CD4-positive, alpha-beta T cell treated with Interleukin-15 for 1 hour (primary cell): ENCODE measurements at regions not wholly inside any gene's neighbourhood (a gene's known extent, or its start where the extent isn't known, plus 50 kb on each side); places are given as distances from the start of the nearest gene placed in this dataset.
"Not testable (repeated sequence)": the region's sequence is repeated elsewhere in the genome, so short reads cannot be mapped to it uniquely, and the experiment has no call there.

Experiments
- DNase-seq: peaks from one replicate; pipeline ENCODE4 v3.0.0-alpha.2; 2020

DNA sequence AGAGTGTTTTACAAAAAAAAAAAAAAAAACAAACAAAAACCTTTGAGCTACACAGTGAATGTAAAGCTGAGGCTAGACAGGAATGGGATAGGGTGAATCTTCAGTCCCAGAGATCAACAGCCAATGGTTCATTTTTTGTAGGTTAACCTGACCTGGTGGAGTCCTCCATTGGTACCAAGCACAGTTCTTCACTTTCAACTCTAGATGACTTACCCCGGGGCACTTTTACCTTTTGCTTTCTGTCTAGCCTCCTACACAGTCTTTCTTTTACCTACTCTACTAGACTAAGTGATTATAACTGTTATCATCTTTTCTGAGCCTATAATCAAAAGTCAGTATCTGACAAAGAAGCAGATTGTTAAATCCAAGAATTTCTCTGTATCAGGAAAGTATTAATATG lies 50.9 kb downstream of the ANXA2R start:
- no peak for DNase-seq

DNA sequence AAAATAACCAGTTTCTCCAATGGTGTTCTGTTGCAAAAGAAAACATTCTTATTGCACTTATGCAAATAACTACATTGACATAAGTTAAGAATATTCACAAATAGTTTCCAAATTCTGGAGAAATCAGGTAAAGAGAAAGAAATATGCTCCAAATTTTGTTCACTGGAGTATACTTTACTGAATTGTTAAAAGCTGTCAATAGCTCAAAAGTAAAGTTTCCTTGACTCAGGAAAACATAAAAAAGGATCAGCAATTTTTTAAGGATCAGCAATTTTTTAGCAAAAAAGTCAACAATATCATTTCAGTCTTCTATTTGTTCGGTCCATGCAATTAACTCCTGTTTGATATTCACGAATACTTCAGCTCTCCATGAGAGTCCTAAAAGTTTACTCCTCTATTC lies 51.6 kb downstream of the ANXA2R start:
- no peak for DNase-seq

DNA sequence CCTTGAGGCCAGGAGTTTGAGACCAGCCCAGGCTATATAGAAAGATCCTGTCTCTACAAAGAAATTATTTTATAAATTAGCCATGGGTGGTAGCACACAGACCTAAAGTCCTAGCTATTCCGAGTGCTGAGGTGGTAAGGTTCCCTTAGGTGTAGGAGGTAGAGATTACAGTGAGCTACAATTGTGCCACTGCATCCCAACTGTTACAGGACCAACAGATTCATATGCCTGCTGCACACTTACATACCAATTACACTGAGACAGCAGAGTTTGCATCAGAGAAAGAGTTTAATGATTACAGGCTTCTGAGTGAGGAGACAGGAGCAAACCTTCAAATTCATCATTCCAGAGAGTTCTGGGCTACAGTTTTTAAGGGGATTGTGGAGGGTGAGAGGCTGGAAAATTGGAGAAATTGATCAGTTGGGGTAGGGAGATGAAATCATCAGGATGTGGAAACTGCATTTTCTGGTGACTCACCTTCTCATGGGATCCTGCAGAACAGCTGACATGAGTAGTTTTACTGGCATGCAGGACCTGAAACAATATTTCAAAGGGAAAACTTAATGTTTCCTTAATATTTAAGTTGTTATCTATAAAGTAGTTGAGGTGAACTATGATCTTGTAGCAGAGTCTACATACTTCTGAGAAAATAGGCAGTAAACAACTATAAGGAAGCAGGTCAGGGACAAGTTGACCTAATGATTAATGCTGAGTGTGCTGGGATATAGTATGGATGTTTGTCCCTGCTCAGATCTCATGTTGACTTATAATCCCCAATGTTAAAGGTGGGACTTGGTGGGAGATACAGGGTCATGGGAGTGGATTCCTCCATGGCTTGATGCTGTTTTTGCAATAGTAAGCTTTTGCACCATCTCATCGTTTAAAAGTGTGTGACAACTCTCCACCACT lies 54.7 kb downstream of the ANXA2R start:
- no peak for DNase-seq

DNA sequence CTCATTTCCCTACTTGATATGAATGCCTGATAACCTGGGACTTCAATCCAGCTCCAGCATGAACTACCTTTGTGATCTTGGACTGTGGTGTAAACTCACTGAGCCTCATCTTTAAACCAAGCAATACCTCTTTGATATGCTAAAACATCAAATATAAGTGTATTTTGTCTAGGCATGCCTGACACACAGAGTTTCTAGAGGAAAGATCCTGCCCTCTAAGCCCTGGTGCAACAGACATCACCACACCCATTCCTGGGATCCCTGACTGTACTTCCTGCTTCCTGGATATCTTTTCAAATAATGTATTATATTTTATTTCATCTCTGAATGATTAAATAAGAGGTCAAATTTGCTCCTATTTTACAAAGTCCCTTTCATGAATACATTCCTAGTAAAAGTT lies 55.8 kb downstream of the ANXA2R start:
- no peak for DNase-seq

DNA sequence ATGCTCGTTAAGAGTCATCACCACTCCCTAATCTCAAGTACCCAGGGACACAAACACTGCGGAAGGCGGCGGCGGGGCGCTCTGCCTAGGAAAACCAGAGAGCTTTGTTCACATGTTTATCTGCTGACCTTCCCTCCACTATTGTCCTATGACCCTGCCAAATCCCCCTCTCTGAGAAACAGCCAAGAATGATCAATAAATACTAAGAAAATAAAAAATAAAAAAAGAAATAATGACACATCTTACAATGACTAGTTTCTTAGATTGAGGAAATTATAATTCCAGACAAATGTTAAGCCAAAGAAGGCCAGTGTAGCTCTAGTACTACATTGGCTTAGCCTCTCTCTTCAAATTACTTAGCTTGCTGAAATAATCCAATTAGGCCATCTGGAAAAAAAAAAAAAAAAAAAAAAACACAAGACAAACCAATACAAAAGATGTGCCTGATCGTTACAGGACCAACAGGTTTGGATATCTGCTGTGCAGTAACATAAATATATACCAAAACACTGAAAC lies 58.0 kb downstream of the ANXA2R start:
- DNase-seq: no peak

DNA sequence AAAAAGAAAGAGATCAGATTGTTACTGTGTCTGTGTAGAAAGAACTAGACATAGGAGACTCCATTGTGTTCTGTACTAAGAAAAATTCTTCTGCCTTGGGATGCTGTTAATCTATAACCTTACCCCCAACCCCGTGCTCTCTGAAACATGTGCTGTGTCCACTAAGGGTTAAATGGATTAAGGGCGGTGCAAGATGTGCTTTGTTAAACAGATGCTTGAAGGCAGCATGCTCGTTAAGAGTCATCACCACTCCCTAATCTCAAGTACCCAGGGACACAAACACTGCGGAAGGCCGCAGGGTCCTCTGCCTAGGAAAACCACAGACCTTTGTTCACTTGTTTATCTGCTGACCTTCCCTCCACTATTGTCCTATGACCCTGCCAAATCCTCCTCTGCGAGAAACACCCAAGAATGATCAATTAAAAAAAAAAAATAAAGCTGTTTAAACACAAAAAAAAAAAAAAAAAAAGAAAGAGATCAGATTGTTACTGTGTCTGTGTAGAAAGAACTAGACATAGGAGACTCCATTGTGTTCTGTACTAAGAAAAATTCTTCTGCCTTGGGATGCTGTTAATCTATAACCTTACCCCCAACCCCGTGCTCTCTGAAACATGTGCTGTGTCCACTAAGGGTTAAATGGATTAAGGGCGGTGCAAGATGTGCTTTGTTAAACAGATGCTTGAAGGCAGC lies 58.6 kb downstream of the ANXA2R start:
- not testable (repeated sequence) for DNase-seq

DNA sequence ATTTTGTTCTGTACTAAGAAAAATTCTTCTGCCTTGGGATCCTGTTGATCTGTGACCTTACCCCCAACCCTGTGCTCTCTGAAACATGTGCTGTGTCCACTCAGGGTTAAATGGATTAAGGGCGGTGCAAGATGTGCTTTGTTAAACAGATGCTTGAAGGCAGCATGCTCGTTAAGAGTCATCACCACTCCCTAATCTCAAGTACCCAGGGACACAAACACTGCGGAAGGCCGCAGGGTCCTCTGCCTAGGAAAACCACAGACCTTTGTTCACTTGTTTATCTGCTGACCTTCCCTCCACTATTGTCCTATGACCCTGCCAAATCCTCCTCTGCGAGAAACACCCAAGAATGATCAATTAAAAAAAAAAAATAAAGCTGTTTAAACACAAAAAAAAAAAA lies 59.1 kb downstream of the ANXA2R start:
- not testable (repeated sequence) for DNase-seq

DNA sequence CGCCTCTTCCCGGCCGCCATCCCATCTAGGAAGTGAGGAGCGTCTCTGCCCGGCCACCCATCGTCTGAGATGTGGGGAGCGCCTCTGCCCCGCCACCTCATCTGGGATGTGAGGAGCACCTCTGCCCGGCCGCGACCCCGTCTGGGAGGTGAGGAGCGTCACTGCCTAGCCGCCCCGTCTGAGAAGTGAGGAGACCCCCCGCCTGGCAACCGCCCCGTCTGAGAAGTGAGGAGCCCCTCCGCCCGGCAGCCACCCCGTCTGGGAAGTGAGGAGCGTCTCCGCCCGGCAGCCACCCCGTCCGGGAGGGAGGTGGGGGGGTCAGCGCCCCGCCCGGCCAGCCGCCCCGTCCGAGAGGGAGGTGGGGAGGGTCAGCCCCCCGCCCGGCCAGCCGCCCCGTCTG lies 59.7 kb downstream of the ANXA2R start:
- DNase-seq: not testable (repeated sequence)

DNA sequence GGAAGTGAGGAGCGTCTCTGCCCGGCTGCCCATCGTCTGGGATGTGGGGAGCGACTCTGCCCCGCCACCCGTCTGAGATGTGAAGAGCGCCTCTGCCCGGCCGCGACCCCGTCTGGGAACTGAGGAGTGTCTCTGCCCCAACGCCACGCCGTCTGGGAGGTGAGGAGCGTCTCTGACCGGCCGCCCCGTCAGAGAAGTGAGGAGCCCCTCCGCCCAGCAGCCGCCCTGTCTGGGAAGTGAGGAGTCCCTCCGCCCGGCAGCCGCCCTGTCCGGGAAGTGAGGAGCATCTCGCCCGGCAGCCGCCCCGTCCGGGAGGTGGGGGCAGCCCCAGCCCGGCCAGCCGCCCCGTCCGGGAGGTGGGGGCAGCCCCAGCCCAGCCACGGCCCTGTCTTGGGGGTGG lies 60.9 kb downstream of the ANXA2R start:
- not testable (repeated sequence) for DNase-seq

DNA sequence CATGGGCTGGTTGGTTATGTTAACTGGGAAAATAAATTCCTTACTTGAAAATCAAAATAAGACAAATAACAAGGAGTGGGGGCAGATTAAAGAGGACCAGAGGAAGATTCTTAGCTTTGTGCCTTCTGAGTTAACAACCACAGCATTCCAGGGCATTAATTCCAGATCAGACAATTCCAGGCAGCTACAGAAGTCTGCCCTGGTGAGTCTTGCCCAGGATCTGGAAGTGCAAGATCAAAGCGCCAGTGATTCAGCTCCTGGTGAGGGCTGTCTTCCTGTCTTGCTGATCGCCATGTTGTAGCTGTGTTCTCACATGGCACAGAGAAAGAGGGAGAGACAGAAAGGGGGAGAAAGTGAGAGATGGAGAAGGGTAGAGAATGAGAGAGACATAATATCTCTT lies 65.6 kb downstream of the ANXA2R start:
- DNase-seq: no peak

DNA sequence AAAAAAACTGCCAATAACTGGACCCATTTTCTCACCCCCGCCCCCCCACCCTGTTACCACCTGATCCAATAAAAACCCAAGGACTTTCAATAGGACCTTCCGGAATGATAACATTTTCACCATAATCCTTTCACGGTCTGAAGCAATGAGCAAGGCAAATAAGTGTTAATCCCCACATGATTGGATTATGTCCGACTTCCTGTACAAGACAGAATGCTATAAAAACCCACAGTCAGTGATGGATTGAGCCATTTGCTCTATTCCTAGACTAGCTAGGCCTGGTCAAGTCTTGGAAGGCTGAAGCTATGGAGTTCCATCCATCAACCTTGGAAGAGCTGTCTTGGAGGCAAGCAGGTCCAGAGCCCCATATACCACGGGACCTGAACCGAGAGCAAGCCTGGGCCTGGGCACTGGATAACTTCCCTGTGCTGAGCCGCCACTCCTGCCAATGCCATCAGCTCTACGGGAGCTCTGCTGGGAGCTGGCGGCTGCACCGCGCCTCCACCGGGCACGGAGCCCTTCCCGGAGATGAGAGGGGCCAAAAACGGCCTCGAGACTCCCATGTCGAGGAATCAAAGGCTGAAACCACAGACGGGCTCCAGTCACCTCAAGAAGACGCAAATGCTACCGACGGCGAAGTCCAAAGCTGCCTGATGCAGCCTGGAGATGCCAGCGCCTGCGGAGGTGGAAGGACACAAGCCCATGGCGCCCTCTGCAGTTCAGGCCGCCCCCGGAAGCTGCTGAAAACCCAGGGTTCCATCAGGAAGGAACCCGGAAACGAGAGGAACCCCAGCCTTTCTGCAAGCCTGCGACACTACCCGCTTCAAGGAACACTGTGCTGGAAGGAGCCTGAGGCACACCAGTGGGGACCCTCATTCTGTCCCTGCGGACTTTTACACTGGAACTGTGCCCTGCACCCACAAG lies 69.2 kb downstream of the ANXA2R start:
- DNase-seq: no peak

DNA sequence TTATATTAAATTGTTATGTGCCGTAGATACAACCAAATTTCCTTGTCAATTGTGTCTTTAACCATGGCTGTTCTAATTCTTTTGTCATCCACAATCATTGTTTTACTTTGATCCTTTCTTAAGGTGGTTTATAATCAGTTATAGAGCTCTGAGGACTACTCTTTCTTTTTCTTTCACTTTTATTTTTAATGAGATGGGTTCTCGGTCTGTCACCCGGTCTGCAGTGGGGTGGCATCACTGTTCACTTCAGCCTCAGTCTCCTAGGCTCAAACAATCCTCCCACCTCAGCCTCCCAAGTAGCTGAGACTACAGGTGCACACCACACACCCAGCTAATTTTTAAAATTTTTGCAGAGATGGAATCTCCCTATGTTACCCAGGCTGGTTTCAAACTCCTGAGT lies 74.2 kb downstream of the ANXA2R start:
- DNase-seq: no peak

DNA sequence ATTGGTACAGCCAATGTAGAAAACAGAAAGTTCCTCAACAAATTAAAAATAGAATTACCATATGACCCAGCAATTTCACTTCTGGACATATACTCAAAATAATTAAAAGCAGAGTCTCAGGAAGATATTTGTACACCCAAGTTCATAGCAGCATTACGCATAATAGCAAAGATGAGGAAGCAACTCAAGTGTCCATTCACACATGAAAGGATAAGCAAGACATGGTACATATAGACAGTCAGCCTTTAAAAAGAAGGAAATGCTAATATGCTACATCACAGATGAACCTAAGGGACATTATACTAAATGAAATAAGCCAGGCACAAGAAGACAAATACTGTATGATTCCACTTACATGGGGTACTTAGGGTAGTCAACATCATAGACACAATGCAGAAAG lies 76.7 kb downstream of the ANXA2R start:
- DNase-seq: no peak

DNA sequence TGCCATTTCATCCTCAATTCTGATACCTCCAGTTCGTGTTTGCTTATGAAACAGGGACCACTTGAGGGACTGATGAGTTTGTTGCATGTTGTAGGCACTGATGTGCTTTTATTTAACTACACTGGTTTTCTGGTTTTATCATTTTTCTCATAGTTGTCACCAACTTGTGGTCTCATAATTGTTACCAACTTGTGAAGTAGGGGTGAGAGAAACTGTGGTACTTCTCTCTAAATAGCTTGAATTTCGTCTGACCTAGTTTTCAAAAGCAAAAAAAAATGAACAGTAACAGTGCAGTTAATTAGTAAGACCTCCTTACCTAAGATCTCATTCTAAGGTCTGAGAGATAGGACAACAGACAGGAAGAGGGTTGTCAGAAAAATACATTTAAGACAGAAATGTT lies 78.0 kb downstream of the ANXA2R start:
- no peak for DNase-seq

DNA sequence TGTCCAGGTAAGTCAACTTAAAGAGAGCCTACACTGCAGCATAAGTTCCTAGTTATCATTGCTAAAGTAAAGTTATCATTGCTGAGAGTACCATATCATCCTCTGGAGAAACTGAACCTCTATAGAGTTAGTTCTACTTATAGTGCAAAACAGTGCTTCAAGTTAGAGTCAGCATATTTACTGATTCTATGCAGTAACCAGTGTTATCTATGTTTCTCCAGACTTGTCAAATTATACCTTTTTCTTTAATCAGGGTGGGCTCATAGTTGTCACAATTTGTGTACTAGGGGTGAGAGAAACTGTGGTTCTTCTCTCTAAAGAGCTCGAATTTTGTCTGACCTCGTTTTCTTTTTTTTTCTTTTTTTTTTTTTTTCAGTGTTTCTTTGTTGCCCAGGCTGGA lies 79.6 kb downstream of the ANXA2R start:
- no peak for DNase-seq

DNA sequence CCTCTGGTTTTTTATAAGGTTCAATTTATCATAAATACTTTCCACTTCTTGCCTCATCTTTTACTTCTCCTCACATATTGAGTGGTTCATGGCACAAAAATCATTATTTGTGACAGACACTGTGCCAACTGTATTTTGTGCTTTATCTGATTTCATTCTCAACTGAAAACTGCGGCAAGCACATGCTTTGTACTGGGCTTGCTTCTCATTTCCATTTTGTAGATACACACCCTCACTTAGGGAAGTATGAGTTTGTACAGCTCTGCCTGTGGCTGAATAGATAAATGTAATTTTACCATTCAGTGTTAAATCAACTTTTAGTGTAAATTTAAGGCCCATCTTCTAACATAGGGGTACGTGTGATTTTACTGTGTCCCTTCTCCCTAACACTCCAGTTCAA lies 83.6 kb downstream of the ANXA2R start:
- no peak for DNase-seq

DNA sequence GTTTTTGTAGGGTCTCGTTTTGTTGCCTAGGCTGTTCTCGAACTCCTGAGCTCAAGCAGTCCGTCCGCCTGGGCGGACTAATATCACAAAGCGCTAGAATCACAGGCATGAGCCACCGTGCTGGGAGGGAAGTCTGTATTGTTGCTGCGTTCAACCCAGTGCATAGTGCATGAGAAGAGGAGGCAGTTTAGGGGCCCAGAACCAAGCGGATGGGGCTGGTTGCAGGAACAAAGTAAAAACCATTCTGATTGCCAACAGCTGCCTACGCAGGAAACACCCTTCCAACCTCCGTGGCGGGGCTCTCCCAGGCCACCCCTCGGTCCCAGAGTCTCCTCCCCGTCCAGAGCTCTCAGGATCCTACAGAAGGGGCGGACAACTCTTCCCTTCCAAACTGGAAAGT lies 87.1 kb downstream of the ANXA2R start:
- no peak for DNase-seq

DNA sequence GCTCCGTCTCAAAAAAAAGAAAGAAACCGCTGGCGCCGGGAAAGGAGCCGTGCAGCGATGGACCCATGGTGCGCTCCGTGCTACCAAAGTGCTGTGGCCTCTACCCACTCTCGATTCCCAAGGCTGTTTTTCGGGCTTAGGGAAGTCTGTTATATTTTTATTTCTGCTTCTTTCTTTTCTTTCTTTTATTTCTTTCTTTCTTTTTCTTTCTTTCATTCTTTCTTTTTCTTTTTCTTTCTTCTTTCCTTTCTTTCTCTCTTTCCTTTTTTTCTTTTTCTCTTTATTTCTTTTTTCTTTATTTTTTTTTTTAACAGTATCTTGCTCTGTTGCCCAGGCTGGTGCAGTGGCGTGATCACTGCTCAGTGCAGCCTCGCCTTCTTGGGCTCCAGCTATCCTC lies 87.5 kb downstream of the ANXA2R start:
- no peak for DNase-seq

DNA sequence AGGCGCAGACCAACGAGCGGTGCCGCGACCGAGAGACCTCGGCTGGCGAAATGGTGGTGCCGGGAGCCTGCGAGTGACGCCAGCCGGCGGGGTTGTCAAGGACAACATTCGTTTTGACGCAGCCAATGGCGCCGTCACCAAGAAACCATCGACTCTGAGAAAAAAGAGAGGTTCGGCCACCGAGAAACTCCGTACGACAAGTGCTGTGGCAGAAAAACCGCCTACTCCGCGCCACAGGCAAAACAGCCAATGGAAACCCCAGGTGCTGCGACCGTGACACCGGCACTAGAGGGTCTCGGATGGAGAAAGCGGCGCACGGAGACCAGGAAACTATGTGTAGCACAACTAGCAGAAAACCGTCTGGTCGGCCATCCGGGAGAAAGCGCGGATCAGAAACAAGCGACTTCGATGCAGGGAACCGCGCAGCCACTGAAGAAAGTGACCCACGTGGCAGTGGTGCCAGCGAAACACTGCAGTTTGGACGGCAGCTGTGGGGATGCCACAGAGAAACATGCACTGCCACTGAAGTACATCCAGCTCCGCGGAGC lies 88.8 kb downstream of the ANXA2R start:
- DNase-seq: peak; percentile 90

DNA sequence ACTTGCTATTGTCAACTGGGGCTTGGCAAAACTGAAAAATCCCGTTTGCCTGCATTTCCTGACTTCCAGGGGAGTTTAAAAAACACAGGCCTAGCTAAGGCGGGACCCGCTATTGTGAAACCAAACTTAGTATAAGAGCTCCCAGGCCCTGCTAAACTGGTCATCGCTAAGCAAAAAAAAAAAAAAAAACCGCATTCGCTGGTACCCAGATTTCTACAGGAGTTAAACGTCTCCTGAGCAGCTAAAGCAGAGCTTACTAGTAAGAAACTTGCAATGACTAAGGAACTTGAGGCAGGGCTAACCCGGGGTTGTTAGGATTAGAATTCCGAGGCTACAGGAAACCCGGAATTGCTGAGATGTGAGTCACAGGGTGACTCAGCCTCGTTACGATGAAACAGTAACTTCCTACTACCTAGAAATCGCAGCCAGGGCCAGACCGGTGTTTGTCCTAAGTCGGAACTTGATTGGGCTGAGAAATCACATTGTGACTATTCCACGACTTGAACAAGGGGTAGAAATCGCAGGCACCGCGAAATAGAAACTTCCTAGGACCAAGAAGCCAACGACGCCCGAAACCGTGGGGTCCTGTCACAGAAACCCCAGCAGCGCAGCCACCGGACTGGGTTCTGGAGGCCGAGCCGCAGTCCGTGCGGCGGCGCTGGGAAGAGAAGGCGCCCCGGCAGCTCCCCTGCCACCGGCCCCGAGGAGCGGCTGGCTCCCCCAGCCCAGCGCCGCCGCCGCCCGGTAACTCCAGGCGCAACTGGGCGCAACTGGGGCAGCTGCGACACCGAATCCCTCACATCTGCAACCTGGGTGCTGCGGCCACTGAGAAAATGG lies 89.4 kb downstream of the ANXA2R start:
- DNase-seq: peak; percentile 88

DNA sequence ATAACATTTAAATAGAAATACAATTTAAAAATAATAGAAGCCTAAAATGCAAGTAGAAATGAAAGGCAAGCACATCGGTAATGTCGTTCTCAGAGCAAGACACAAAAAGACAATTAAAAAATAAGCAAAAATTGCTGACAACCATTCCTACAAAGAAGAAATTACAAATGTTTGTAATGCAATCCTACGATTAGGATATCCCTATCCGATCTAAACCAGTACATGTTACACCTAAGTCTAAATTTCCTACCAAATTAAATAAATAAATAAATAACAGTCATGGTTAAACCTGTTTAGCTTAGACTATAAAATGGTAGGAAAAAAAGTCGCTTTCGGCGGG lies 90.0 kb downstream of the ANXA2R start:
- DNase-seq: no peak
